Fibroblast of lung (primary cell): ENCODE measurements at regions not wholly inside any gene's neighbourhood (a gene's known extent, or its start where the extent isn't known, plus 50 kb on each side); places are given as distances from the start of the nearest gene placed in this dataset.

ENCODE experiments used
- DNase-seq, 2 donors: peaks; one replicate each; pipeline versions ENCODE4 v3.0.0 to v3.0.0-alpha.2; 2010; ENCODE audit warnings: low read depth in 2 of 2
- H2AFZ ChIP-seq: 2 replicates; pipeline ENCODE4 v1.5.1; 2012; ENCODE audit warnings: low read length, control low read depth, inconsistent platforms
- H3K27ac ChIP-seq: 2 replicates; pipeline ENCODE4 v1.5.1; 2011; ENCODE audit warnings: low read length, control low read depth; ENCODE audit not compliant: insufficient read depth
- H3K27me3 ChIP-seq: 2 replicates; pipeline ENCODE4 v1.5.1; 2011; ENCODE audit warnings: mild to moderate bottlenecking, low read length; ENCODE audit not compliant: control insufficient read depth, insufficient read depth
- H3K36me3 ChIP-seq: 2 replicates; pipeline ENCODE4 v1.5.1; 2011; ENCODE audit warnings: low read length; ENCODE audit not compliant: control insufficient read depth, insufficient read depth
- H3K4me1 ChIP-seq: 2 replicates; pipeline ENCODE4 v1.5.1; 2011; ENCODE audit warnings: low read length; ENCODE audit not compliant: control insufficient read depth, insufficient read depth; ENCODE audit errors: extremely low read depth
- H3K4me2 ChIP-seq: 2 replicates; pipeline ENCODE4 v1.5.1; 2011; ENCODE audit warnings: low read length, control low read depth; ENCODE audit not compliant: insufficient read depth; ENCODE audit errors: extremely low read depth
- H3K4me3 ChIP-seq, 4 experiments: fragments of 200-600 bp in 1 of 4; sonication (generic) in 1 of 4; replicated peaks in 1 of 4; 2 replicates each; pipeline ENCODE4 v1.5.1; 2011 to 2016; ENCODE audit warnings: low read length in 4 of 4, low read depth in 3 of 4, mild to moderate bottlenecking in 3 of 4, control low read depth in 2 of 4, inconsistent platforms in 1 of 4, mixed read lengths in 1 of 4; ENCODE audit not compliant: insufficient read depth in 1 of 4; ENCODE audit errors: control extremely low read depth in 1 of 4
- H3K79me2 ChIP-seq: 2 replicates; pipeline ENCODE4 v1.5.1; 2012; ENCODE audit warnings: mild to moderate bottlenecking, low read length, inconsistent platforms; ENCODE audit not compliant: control insufficient read depth, insufficient read depth
- H3K9ac ChIP-seq: 2 replicates; pipeline ENCODE4 v1.5.1; 2011; ENCODE audit warnings: mild to moderate bottlenecking, low read length, control low read depth; ENCODE audit not compliant: insufficient read depth
- H3K9me3 ChIP-seq: 2 replicates; pipeline ENCODE4 v1.5.1; 2012; ENCODE audit warnings: low read depth, low read length; ENCODE audit not compliant: control insufficient read depth, insufficient read depth
- H4K20me1 ChIP-seq: 2 replicates; pipeline ENCODE4 v1.5.1; 2011; ENCODE audit warnings: low read length; ENCODE audit not compliant: control insufficient read depth, insufficient read depth; ENCODE audit errors: extremely low read depth
- CTCF ChIP-seq, 2 donors: IDR thresholded peaks in 1 of 2; conservative IDR thresholded peaks in 1 of 2; 1 replicate in 1 of 2; 2 replicates in 1 of 2; pipeline ENCODE4 v1.5.1; 2011 to 2012; ENCODE audit warnings: low read length in 2 of 2, control low read depth in 1 of 2, inconsistent platforms in 1 of 2, low read depth in 1 of 2, mild to moderate bottlenecking in 1 of 2
- EZH2 ChIP-seq: IDR thresholded peaks from 2 replicates; pipeline ENCODE4 v1.5.1; 2012; ENCODE audit warnings: low read length, control low read depth, mild to moderate bottlenecking; ENCODE audit errors: missing control alignments

GRCh38 chr6:28598757-28599686, 73.3 kb downstream of the GPX5 start:
- no peaks in the 10 kb centered on the region for H4K20me1 ChIP-seq
- no peak overlapping the region for H3K4me3 ChIP-seq
- no peaks in the 10 kb centered on the region for H3K9me3 ChIP-seq
- H3K4me1 ChIP-seq, result no peaks in the 10 kb centered on the region
- no peak overlapping the region for H3K27ac ChIP-seq
- no peak overlapping the region for H3K9ac ChIP-seq
- no peaks in the 10 kb centered on the region for H3K36me3 ChIP-seq
- TF ChIP-seq EZH2 (no peak), CTCF (conservative IDR thresholded peaks at IDR 0.05 in 1 of 2, IDR thresholded peaks at IDR 0.05 in 1 of 2; ENCODE audit: low read depth in 1 of 2, low read length in 2 of 2) (no peak)
- H3K79me2 ChIP-seq, result no peaks in the 10 kb centered on the region
- DNase-seq, result no peak
- no peak overlapping the region for H3K4me2 ChIP-seq
- H3K27me3 ChIP-seq, result no peaks in the 10 kb centered on the region
- no peak overlapping the region for H2AFZ ChIP-seq

- Histone ChIP-seq H3K27ac (no peak overlapping the region), H4K20me1 (no peaks in the 10 kb centered on the region), H3K27me3 (no peaks in the 10 kb centered on the region), H3K36me3 (no peaks in the 10 kb centered on the region), H3K4me3 (no peak overlapping the region), H3K4me1 (no peaks in the 10 kb centered on the region), H3K4me2 (no peak overlapping the region), H2AFZ (no peak overlapping the region), H3K79me2 (no peaks in the 10 kb centered on the region), H3K9ac (no peak overlapping the region), H3K9me3 (no peaks in the 10 kb centered on the region)
- TF ChIP-seq CTCF (conservative IDR thresholded peaks at IDR 0.05 in 1 of 2, IDR thresholded peaks at IDR 0.05 in 1 of 2; ENCODE audit: low read depth in 1 of 2, low read length in 2 of 2), result no peak
- DNase-seq, result no peak
Observed at GRCh38 chr6:28600245-28600644, 74.6 kb downstream of the GPX5 start.

GRCh38 chr6:28603891-28604290, 78.2 kb downstream of the GPX5 start:
- Histone ChIP-seq H2AFZ (no peak overlapping the region), H3K4me3 (no peak overlapping the region), H3K4me1 (no peaks in the 10 kb centered on the region), H3K36me3 (no peaks in the 10 kb centered on the region), H3K4me2 (no peak overlapping the region), H3K9ac (no peak overlapping the region), H3K9me3 (no peaks in the 10 kb centered on the region), H4K20me1 (no peaks in the 10 kb centered on the region), H3K27ac (no peak overlapping the region), H3K27me3 (no peaks in the 10 kb centered on the region), H3K79me2 (no peaks in the 10 kb centered on the region)
- TF ChIP-seq EZH2 (no peak), CTCF (conservative IDR thresholded peaks at IDR 0.05 in 1 of 2, IDR thresholded peaks at IDR 0.05 in 1 of 2; ENCODE audit: low read depth in 1 of 2, low read length in 2 of 2) (no peak)
- DNase-seq, result no peak
